ENCODE measurements at regions not wholly inside any gene's neighbourhood (a gene's known extent, or its start where the extent isn't known, plus 50 kb on each side); places are given as distances from the start of the nearest gene placed in this dataset.

- Histone ChIP-seq H2BK20ac (ENCODE audit: low read depth, low read length) (no peak overlapping the region), H3K36me3 (ENCODE audit: control insufficient read depth, insufficient read depth, low read length) (no peaks in the 10 kb centered on the region), H3K79me1 (ENCODE audit: low read depth in 1 of 2, low read length in 2 of 2) (no peaks in the 10 kb centered on the region), H3K9ac (ENCODE audit: low read depth, low read length) (no peak overlapping the region), H3K4me2 (ENCODE audit: low read depth, low read length) (no peak overlapping the region), H3K27me3 (ENCODE audit: control insufficient read depth, insufficient read depth, low read length) (no peaks in the 10 kb centered on the region), H3K18ac (ENCODE audit: low read depth, low read length) (no peak overlapping the region), H3K27ac (ENCODE audit: insufficient read depth, low read length) (no peak overlapping the region), H2BK120ac (ENCODE audit: low read depth, low read length) (no peak overlapping the region), H2BK5ac (ENCODE audit: low read depth, low read length, poor library complexity, severe bottlenecking) (no peak overlapping the region), H3K9me3 (ENCODE audit: control insufficient read depth, insufficient read depth, low read length) (peaks cover 46% of the 10 kb centered on the region), H3K14ac (replicated peaks; ENCODE audit: low read depth, low read length) (no peak overlapping the region), H3K4ac (ENCODE audit: low read depth, low read length) (no peak overlapping the region), H3K23ac (ENCODE audit: low read depth, low read length) (no peak overlapping the region), H2AK9ac (replicated peaks; ENCODE audit: low read depth, low read length, poor library complexity) (no peak overlapping the region), H3K4me3 (ENCODE audit: insufficient read depth, low read depth, low read length) (no peak overlapping the region), H4K8ac (ENCODE audit: low read depth in 2 of 2, low read length in 2 of 2) (no peak overlapping the region), H3K9me1 (ENCODE audit: insufficient read depth, low read length) (no peaks in the 10 kb centered on the region), H3K4me1 (ENCODE audit: control insufficient read depth, insufficient read depth, low read length) (no peaks in the 10 kb centered on the region), H2AFZ (replicated peaks; ENCODE audit: low read length, poor library complexity) (no peak overlapping the region), H2BK15ac (ENCODE audit: low read depth, low read length) (no peak overlapping the region), H3K56ac (ENCODE audit: extremely low read depth, insufficient read depth, low read length) (no peak overlapping the region), H2AK5ac (ENCODE audit: low read depth, low read length) (no peak overlapping the region), H4K20me1 (ENCODE audit: insufficient read depth, low read length) (no peaks in the 10 kb centered on the region), H4K5ac (ENCODE audit: low read depth, low read length) (no peak overlapping the region), H4K91ac (ENCODE audit: insufficient read depth, low read depth, low read length) (no peak overlapping the region)
- ATAC-seq (ENCODE audit: low read depth) (no peak), DNase-seq (no peak)
- ChIA-PET POLR2A (ENCODE audit: unreplicated experiment) (no interaction called here), CTCF (no interaction called here)
- intact Hi-C loops (cut with micrococcal nuclease) (no loop called here), in situ Hi-C loops (cut with MboI; ENCODE audit: low sequenced_read_pairs) (no loop called here), dilution Hi-C loops (cut with HindIII; ENCODE audit: low sequenced_read_pairs, unreplicated experiment) (no loop called here)
- no peak for TF ChIP-seq ELK1 (IDR thresholded peaks at IDR 0.05; ENCODE audit: borderline replicate concordance, low read depth, low read length)
- TF ChIP-seq CEBPB (IDR thresholded peaks at IDR 0.05; ENCODE audit: low read depth, low read length): no peak
- BruUV-seq (replicated peaks): no TSS peak
- WGBS, 2 experiments (ENCODE audit: extremely low coverage in 2 of 2, insufficient read length in 1 of 2): no CpG with 5 or more reads among the region's 6 CpGs
These were observed 328.6 kb upstream of the RGMA start for GRCh38 chr15:93417631-93418030.
